HG03575 (cell line): ENCODE measurements at regions not wholly inside any gene's neighbourhood (a gene's known extent, or its start where the extent isn't known, plus 50 kb on each side); places are given as distances from the start of the nearest gene placed in this dataset.
"Not testable (repeated sequence)": the region's sequence is repeated elsewhere in the genome, so short reads cannot be mapped to it uniquely, and the experiment has no call there.

ENCODE experiments used
- ATAC-seq: cut with Tn5 transposase; IDR thresholded peaks from one replicate; pipeline ENCODE4 v1.9.1; 2021; ENCODE audit not compliant: unreplicated experiment, insufficient number of reproducible peaks, low FRiP score; ENCODE audit errors: extremely low read depth

GRCh38 chr1:60562740-60563139 is 489.2 kb upstream of the C1orf87 start:
- ATAC-seq: no peak

- no peak for ATAC-seq
Measured at GRCh38 chr1:60560701-60561100, 487.1 kb upstream of the C1orf87 start.

GRCh38 chr1:60558236-60558635 is 484.7 kb upstream of the C1orf87 start:
- no peak for ATAC-seq

DNA sequence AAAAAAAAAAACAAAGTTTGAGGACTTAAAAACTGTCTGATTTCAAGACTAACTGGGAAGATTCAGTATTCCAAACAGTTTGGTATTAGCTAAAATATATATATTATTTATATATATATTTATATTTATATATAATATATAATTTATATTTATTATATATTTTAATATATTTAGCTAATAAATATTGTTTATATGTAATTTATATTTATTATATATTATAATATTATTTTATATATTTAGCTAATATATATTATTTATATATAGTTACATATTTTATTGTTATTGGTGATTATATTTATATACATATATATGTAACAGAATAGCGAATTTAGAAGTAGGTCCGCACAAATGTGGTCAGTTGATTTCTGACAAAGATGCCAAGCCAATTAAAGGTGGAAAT is 480.2 kb upstream of the C1orf87 start:
- ATAC-seq: no peak

GRCh38 chr1:60547821-60548220 is 474.3 kb upstream of the C1orf87 start:
- no peak for ATAC-seq

DNA sequence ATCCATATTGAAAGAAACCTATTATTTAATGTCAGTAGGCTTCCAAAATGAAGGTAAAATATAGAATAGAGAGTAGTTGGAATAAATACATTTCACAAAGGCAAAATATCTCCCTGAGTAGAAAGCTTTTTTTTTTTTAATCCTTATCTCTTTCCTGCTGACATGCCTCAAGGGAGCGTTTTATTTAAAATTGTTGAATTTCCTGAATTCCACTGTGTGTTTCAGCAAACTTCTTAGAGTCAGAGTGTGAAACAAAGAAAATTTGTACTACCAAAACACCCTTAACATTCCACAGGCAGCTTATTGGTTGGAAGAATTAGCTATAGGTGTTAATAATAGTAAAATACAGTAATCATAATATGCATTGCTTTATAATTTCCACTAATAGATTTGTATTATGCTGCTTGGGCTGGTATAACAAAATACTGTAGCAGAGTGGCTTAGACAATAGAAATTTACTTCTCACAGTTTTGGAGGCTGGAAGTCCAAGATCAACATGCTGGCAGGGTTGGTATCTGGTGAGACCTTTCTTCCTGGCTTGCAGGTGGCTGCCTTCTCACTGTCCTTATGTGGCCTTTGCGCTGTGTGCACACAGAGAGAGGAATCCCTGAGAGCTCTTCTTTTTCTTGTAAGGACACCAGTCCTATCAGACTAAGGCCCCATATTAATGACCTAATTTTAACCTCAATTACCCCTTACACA is 468.4 kb upstream of the C1orf87 start:
- ATAC-seq: no peak

DNA sequence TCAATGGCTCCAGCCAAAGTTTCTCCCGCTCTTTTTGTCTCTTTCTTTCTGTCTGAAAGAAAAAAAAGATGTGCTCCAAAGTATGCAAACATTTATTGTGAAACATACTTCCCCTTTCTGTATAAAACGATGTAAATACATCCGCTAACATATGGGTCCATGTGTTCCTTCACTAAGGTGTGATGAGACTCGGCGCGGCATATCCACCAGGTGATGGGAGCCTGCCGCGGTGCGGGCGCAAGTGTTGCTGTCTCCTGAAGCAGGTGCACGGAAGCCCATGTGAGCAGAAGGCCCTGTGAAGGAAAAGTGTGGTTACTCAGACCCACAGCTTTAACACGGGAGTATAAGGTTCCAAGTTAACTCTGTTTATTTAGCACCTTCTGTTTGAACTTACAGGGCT is 466.6 kb upstream of the C1orf87 start:
- ATAC-seq: no peak

DNA sequence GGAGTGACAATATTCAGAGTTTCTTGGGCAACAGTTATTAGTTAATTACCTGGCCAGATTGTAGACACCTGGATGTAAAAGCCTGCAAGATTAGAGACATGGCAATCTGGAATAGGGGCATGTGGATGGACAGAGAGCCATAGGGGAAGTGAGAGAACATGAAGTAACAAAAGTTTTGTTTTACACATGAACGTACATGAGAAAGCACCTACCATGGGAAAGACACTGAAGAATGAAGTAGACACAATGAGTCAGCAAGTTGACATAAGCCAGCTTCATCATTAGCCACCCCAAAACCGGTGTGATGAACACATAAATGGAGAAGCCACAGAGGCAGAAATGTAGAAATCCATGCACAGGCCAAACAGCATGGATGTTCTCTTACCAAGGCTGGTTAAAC is 462.1 kb upstream of the C1orf87 start:
- ATAC-seq: no peak

DNA sequence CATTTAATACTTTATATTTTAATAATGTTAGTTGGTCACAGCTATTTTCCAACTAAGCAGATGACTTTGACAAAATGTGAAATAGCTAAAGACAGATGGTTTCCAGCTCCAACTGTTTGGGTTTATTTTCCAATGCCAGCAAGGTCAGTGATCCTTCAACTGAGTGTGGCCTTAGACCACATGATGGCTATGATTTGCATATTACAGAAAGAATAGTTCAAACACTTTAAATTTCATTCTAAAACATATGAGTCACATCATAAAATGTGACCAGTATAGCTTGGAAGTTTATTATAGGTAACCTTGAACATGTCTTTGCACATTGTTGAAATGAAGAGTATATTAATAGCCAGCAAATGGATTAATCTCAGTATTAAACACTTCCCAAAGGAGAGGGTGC is 454.0 kb upstream of the C1orf87 start:
- no peak for ATAC-seq

GRCh38 chr1:60516996-60517395 is 443.4 kb upstream of the C1orf87 start:
- ATAC-seq: no peak

- ATAC-seq: no peak
Measured at GRCh38 chr1:60510162-60510561, 436.6 kb upstream of the C1orf87 start.

DNA sequence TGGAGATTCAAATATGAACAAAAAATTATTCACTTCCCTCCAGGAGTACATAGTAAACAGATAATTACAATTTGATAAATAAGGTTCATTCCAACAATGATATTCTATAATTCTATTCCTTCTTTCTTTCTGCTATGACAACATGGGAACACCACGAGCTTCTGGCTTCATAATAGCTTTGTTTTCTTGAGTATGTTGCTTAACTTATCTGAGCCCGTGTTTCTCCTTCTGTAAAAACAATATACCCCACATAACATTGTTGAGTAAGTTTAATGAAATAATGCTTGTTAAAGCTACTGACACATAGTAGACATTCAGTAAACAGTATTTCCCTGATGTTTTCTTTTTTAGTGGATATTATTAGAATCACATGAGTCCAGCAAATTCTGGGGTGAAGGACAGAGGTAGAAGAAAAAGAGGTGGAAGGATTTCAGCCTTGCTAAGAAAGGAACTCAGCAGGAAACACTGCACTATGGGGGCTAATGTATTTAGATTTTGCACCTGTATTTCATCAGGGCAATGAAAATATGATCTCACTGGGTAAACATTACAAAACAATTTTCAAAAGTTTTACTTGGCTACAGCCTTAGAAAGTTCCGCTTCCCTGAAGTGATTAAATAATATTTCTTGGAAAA is 430.8 kb upstream of the C1orf87 start:
- no peak for ATAC-seq

DNA sequence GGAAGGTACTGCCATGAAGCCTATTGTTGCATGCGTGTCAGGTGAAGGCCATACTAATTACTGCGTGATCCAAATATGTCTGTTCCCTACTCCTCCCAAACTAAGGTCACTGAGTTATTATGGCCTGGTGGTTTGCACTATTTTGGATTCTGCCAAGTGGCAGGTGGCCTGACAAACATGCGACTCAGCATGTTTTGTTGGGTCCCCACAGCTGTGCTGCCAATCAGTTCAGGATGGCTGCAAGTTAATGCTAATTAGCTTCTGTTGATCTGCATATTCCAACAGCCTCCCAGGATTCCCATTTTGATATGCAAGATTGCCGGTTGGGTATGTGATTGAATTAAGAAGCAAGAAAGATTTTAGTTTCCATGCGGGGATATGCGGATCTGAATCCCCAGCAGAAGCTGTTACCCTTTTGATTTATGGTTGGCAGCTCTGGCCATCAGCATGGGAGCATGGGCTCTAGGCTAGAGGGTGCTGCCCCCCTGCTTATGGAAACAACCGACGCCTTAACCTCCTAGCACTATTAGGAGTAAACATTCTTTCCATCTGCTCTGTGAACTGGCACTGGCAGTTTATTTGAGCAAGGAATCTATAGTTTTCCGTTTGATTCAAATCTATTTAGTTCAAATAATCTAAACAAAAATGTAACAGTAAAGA is 429.8 kb upstream of the C1orf87 start:
- ATAC-seq: no peak

- no peak for ATAC-seq
Measured at GRCh38 chr1:60502506-60502905, 428.9 kb upstream of the C1orf87 start.

- not testable (repeated sequence) for ATAC-seq
Measured at GRCh38 chr1:60489916-60490480, 416.4 kb upstream of the C1orf87 start.

DNA sequence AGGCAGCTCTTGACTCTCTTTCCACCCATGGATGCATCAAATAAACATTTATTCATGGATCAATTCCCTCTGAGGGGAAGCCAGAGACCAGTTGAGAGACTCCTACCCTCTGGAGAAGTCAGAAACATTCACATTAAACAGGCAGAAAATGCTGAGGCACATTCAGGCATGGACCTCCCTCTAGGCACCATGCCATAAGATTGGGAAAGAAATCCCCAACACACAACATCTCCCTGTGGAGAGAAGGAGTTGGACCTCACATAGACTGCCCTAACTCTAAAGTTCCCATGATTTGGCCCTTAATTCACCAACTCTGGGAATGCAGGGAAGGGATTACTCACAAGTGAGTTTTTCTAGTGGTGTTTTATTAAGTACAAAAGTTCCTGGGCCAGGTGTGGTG is 415.3 kb upstream of the C1orf87 start:
- ATAC-seq: no peak

DNA sequence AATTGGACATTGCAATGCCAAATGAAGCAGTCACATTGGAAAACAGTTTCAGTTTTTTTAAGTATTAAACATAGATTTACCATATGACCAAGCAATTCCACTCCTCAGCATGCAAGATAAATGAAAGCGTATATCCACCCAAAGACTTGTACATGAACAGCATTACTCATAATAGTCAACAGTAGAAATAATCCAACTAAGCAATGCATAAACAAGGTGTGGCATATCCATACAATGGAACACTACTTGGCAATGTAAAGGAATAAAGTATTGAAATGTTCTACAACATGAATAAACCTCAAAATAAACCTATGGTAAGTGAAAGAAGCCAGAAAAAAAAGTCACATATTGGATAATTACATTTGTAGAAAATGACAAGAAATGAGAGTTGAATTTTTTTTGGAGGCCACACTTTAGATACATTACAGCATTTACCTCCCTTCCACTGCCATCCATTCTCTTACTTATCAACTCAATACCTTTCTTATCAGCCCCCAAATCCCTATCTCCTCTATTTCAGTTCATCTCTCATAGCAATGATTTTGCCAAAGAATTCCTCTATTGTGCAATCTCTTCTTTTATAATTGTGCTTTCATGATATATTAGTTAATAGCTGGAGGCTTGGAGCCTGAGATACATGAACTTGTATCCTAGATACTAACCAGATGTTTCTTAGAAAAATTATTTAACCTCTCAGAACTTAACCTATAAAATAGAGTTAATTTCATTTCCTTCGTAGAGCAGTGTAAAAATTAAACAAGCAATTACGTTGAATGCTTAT is 414.2 kb upstream of the C1orf87 start:
- no peak for ATAC-seq

DNA sequence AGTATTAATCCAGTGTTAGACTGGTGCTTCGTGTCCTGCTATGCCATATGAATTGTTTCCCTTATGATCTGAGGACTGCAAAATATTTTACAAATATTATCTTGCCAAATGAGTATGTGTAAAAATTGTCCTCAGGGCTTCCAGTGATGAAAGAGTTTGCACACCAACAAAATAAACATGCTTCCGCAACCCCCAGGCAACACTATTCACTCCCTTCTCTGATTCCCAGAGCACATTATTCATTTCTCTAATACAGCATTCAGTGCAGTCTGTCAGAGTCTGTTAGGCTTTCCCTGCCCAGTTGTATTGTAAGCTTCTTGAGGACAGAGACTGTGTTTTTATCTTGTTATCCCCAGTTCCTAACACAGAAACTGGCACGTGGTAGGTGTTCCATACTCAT is 409.9 kb upstream of the C1orf87 start:
- ATAC-seq: no peak

GRCh38 chr1:60470246-60470645 is 396.7 kb upstream of the C1orf87 start:
- no peak for ATAC-seq
